D721Med (cell line): ENCODE measurements at regions not wholly inside any gene's neighbourhood (a gene's known extent, or its start where the extent isn't known, plus 50 kb on each side); places are given as distances from the start of the nearest gene placed in this dataset.

ENCODE experiments used
- DNase-seq: peaks from one replicate; pipeline ENCODE4 v3.0.0; 2011; ENCODE audit warnings: low spot score; ENCODE audit not compliant: insufficient read length
- FAIRE-seq: peaks from 2 replicates; lab custom pipeline; 2011; peaks lifted over from hg19 to GRCh38; lab: Jason Lieb, UNC
- TF ChIP-seq, protein P1 (sequence below): IDR thresholded peaks from 2 replicates; pipeline ENCODE4 v1.5.1; 2012; ENCODE audit warnings: mild to moderate bottlenecking, control low read depth; ENCODE audit not compliant: insufficient read depth; ENCODE audit errors: missing control alignments

DNA sequence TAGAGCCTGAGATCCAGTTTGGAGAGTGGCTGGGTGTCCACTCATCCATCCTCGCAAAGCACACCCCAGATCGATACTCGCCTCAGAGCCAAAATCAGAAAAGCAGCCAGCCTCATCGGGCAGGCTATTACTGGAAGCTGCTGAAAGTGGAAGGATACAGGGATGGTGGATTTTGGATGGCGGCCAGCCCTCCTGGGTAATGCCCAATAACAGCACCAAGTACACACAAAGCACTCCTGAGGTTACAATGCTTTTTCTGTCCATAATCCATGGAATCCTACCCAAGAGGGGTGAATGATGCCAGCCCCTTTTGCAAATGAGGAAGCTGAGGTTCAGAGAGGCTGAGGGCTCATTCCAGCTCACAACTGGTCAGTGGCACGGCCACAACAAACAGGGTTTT is 93.1 kb upstream of the SLC6A11 start:
- no peak for DNase-seq
- TF ChIP-seq, protein P1, sequence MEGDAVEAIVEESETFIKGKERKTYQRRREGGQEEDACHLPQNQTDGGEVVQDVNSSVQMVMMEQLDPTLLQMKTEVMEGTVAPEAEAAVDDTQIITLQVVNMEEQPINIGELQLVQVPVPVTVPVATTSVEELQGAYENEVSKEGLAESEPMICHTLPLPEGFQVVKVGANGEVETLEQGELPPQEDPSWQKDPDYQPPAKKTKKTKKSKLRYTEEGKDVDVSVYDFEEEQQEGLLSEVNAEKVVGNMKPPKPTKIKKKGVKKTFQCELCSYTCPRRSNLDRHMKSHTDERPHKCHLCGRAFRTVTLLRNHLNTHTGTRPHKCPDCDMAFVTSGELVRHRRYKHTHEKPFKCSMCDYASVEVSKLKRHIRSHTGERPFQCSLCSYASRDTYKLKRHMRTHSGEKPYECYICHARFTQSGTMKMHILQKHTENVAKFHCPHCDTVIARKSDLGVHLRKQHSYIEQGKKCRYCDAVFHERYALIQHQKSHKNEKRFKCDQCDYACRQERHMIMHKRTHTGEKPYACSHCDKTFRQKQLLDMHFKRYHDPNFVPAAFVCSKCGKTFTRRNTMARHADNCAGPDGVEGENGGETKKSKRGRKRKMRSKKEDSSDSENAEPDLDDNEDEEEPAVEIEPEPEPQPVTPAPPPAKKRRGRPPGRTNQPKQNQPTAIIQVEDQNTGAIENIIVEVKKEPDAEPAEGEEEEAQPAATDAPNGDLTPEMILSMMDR = no peak
- FAIRE-seq = no peak

DNA sequence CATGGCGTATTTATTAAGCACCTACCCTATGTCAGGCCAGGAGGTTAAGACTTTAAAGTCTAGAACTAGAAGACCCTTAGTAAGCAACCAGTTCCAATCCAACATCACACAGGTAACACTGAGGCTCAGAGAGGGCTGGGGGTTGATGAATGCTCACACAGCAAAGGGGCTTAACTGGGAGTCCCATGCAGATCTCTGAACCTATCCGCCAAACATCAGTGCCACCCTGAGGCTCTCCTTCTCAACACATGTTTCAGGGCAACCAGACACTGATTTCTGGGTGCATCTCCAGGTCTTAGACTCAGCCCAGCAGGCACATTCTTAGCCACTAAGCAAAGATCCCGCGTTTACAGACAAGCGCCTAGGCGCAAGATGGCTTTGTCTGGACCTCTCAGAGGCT is 92.0 kb upstream of the SLC6A11 start:
- TF ChIP-seq, protein P1 = no peak

DNA sequence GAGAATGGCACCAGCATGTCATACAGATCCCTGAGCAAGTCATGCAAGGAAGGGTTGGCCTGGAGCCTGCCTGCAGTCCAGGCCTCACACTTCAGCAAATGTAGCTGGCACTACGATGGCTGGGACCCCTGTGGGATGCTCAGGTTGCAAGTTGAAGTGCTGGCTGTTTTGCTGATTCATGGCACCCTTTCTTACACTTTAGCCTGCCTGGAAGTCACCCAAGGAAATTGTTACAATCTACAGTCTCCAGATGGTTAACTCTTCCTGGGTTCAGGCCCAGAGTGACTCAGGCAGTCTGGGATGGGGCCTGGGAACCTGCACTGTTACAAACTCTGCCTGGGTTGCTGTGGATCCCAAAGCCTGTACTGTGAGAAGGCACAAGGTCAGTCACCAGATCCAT is 91.0 kb upstream of the SLC6A11 start:
- DNase-seq (no peak), FAIRE-seq (no peak)
- TF ChIP-seq, protein P1 = no peak

More for the DNA sequence above, 92.0 kb upstream of the SLC6A11 start:
- FAIRE-seq (no peak), DNase-seq (no peak)

GRCh38 chr3:10725846-10726245 is 90.2 kb upstream of the SLC6A11 start:
- no peak for DNase-seq
- FAIRE-seq = no peak
- TF ChIP-seq, protein P1 = no peak

DNA sequence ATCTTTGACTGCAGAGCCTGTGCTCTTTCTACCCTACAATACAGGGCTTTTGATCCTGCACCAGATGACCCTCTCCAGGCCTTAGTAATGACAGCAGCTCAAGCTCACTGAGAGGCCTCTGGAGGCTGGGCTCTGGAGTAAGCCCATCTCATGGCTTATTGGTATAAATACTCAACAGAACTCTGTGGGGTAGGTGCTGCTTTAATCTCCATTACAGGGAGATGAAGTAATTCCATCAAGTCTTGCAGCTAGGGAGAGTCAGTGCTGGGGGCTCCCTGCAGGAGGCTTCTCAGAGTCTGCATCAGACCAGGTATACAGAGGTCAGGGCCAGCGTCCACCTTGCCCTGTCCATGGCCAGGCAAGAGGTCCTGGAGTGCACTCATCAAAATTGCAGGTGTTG is 89.2 kb upstream of the SLC6A11 start:
- DNase-seq (no peak), FAIRE-seq (no peak)
- TF ChIP-seq, protein P1 = no peak

- TF ChIP-seq, protein P1 = no peak
- FAIRE-seq = no peak
- DNase-seq = no peak
These were observed 86.6 kb upstream of the SLC6A11 start for GRCh38 chr3:10729439-10729838.

GRCh38 chr3:10732292-10732691 is 83.7 kb upstream of the SLC6A11 start:
- TF ChIP-seq, protein P1 = no peak
- FAIRE-seq (no peak), DNase-seq (no peak)
